Neural progenitor cell (in vitro differentiated cells): ENCODE measurements at regions not wholly inside any gene's neighbourhood (a gene's known extent, or its start where the extent isn't known, plus 50 kb on each side); places are given as distances from the start of the nearest gene placed in this dataset.

ENCODE experiments used
- DNase-seq: peaks from one replicate; pipeline ENCODE4 v3.0.0-alpha.2; 2016; ENCODE audit warnings: low spot score
- H2AFZ ChIP-seq: fragments of 200-600 bp; sonication (generic); replicated peaks from 2 replicates; pipeline ENCODE4 v1.6.1; 2016; ENCODE audit warnings: antibody characterized with exemption
- H3F3A ChIP-seq: fragments of 200-600 bp; sonication (generic); 2 replicates; pipeline ENCODE4 v1.6.1; 2016; ENCODE audit warnings: antibody characterized with exemption, low read depth
- H3K27ac ChIP-seq: fragments of 200-600 bp; sonication (generic); 2 replicates; pipeline ENCODE4 v1.5.1; 2016; ENCODE audit warnings: mild to moderate bottlenecking
- H3K27me3 ChIP-seq: fragments of 200-600 bp; sonication (generic); 2 replicates; pipeline ENCODE4 v1.6.1; 2016; ENCODE audit warnings: mild to moderate bottlenecking, moderate library complexity
- H3K36me3 ChIP-seq: fragments of 200-600 bp; sonication (generic); 2 replicates; pipeline ENCODE4 v1.5.1; 2016
- H3K4me1 ChIP-seq: fragments of 200-600 bp; sonication (generic); 2 replicates; pipeline ENCODE4 v1.6.1; 2016; ENCODE audit warnings: mixed run types
- H3K4me2 ChIP-seq: fragments of 200-600 bp; sonication (generic); 2 replicates; pipeline ENCODE4 v1.6.1; 2016
- H3K4me3 ChIP-seq: fragments of 200-600 bp; sonication (generic); 2 replicates; pipeline ENCODE4 v1.5.1; 2016
- H3K79me2 ChIP-seq: fragments of 200-600 bp; sonication (generic); 2 replicates; pipeline ENCODE4 v1.6.1; 2016; ENCODE audit warnings: low read depth
- H3K9ac ChIP-seq: fragments of 200-600 bp; sonication (generic); 2 replicates; pipeline ENCODE4 v1.6.1; 2016
- H3K9me3 ChIP-seq: fragments of 200-600 bp; sonication (generic); 2 replicates; pipeline ENCODE4 v1.5.1; 2016; ENCODE audit warnings: low read depth
- H4K20me1 ChIP-seq: fragments of 200-600 bp; sonication (generic); 2 replicates; pipeline ENCODE4 v1.6.1; 2016; ENCODE audit warnings: low read depth
- H3K27ac Mint-ChIP-seq: 3 replicates; pipeline ENCODE4 v1.8.0; 2021; ENCODE audit warnings: mixed read lengths
- H3K27me3 Mint-ChIP-seq: 2 replicates; pipeline ENCODE4 v1.8.0; 2022; ENCODE audit warnings: low read depth, mild to moderate bottlenecking, inconsistent platforms, moderate library complexity, mixed read lengths; ENCODE audit not compliant: insufficient read depth
- H3K36me3 Mint-ChIP-seq: 3 replicates; pipeline ENCODE4 v1.8.0; 2021; ENCODE audit warnings: mixed read lengths
- H3K4me1 Mint-ChIP-seq: 3 replicates; pipeline ENCODE4 v1.8.0; 2021; ENCODE audit warnings: mixed read lengths
- H3K4me3 Mint-ChIP-seq: 3 replicates; pipeline ENCODE4 v1.8.0; 2021; ENCODE audit warnings: mild to moderate bottlenecking, moderate library complexity, mixed read lengths
- H3K9me3 Mint-ChIP-seq: 3 replicates; pipeline ENCODE4 v1.8.0; 2020; ENCODE audit warnings: mixed read lengths
- EZH2 ChIP-seq: fragments of 200-600 bp; sonication (generic); IDR thresholded peaks from 2 replicates; pipeline ENCODE4 v1.6.1; 2017; ENCODE audit warnings: antibody characterized with exemption, mild to moderate bottlenecking, moderate library complexity
- EZH2phosphoT487 ChIP-seq: fragments of 200-600 bp; sonication (generic); IDR thresholded peaks from 2 replicates; pipeline ENCODE4 v1.6.1; 2017; ENCODE audit warnings: antibody characterized with exemption
- TF ChIP-seq, protein P1 (sequence below): fragments of 200-600 bp; sonication (generic); IDR thresholded peaks from 2 replicates; pipeline ENCODE4 v1.5.1; 2017; ENCODE audit warnings: antibody characterized with exemption, mild to moderate bottlenecking

DNA sequence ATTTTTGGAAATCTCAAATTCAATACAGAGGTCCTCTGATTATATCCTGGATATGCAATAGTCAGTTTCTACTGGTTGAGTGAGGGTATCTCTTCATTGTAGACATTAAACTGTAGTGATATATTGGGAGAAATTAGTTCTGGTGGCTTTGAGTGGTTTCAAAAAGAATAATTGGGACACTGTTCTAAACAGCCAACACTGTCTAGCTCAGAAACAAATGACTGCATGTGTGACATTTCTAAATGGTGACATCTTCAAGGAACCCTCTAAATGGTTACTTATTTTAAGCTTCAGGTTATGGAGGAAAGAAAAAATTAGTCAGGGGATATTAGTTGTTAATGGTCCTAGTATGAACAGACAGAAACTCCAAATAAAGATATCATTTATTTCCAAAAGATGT, 186.2 kb downstream of the LARP7 start:
- peaks cover 11% of the 10 kb centered on the region for H3F3A ChIP-seq
- H3K79me2 ChIP-seq = peaks cover 52% of the 10 kb centered on the region
- peaks cover 2% of the 10 kb centered on the region for H3K36me3 Mint-ChIP-seq
- no peak overlapping the region for H2AFZ ChIP-seq
- H3K9me3 ChIP-seq = no peaks in the 10 kb centered on the region
- no peak overlapping the region for H3K4me3 ChIP-seq
- H3K4me3 Mint-ChIP-seq = no peak overlapping the region
- TF ChIP-seq EZH2phosphoT487 = no peak
- TF ChIP-seq, protein P1, sequence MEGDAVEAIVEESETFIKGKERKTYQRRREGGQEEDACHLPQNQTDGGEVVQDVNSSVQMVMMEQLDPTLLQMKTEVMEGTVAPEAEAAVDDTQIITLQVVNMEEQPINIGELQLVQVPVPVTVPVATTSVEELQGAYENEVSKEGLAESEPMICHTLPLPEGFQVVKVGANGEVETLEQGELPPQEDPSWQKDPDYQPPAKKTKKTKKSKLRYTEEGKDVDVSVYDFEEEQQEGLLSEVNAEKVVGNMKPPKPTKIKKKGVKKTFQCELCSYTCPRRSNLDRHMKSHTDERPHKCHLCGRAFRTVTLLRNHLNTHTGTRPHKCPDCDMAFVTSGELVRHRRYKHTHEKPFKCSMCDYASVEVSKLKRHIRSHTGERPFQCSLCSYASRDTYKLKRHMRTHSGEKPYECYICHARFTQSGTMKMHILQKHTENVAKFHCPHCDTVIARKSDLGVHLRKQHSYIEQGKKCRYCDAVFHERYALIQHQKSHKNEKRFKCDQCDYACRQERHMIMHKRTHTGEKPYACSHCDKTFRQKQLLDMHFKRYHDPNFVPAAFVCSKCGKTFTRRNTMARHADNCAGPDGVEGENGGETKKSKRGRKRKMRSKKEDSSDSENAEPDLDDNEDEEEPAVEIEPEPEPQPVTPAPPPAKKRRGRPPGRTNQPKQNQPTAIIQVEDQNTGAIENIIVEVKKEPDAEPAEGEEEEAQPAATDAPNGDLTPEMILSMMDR = no peak
- no peak for TF ChIP-seq EZH2
- no peaks in the 10 kb centered on the region for H3K27me3 ChIP-seq
- peaks cover 14% of the 10 kb centered on the region for H3K4me1 ChIP-seq
- no peak overlapping the region for H3K27ac ChIP-seq
- no peak for DNase-seq
- no peaks in the 10 kb centered on the region for H3K36me3 ChIP-seq
- no peaks in the 10 kb centered on the region for H4K20me1 ChIP-seq
- H3K27me3 Mint-ChIP-seq = no peaks in the 10 kb centered on the region
- H3K4me2 ChIP-seq = no peak overlapping the region
- peaks cover 16% of the 10 kb centered on the region for H3K4me1 Mint-ChIP-seq
- H3K27ac Mint-ChIP-seq = no peak overlapping the region
- H3K9ac ChIP-seq = no peak overlapping the region
- peaks cover 3% of the 10 kb centered on the region for H3K9me3 Mint-ChIP-seq

DNA sequence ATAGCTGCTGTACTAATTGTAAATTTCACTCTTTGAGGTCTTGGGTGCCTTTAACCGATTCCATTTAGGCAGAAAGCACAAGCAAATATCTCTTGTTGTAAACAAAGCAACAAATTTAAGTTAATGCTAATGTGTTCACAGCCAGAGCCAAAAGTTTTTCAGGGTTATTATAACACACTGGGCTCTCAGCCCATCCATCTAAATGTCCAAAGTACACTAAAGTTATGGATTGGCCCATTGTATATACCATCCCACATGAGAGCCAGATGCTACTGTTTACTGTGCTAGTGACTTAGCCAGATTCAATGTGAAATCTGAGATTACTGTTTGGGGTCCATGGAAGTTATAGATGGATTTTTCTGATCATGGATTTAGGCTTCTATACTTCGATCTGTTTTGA, 186.7 kb downstream of the LARP7 start:
- no peak overlapping the region for H3K4me3 Mint-ChIP-seq
- DNase-seq = no peak
- peaks cover 3% of the 10 kb centered on the region for H3K9me3 Mint-ChIP-seq
- peaks cover 11% of the 10 kb centered on the region for H3K4me1 ChIP-seq
- no peaks in the 10 kb centered on the region for H4K20me1 ChIP-seq
- H3K4me3 ChIP-seq = no peak overlapping the region
- peaks cover 49% of the 10 kb centered on the region for H3K79me2 ChIP-seq
- peaks cover 6% of the 10 kb centered on the region for H3F3A ChIP-seq
- no peak for TF ChIP-seq EZH2
- no peak for TF ChIP-seq EZH2phosphoT487
- TF ChIP-seq, protein P1 = no peak
- peaks cover 12% of the 10 kb centered on the region for H3K4me1 Mint-ChIP-seq
- H3K4me2 ChIP-seq = no peak overlapping the region
- H3K9me3 ChIP-seq = no peaks in the 10 kb centered on the region
- H3K9ac ChIP-seq = no peak overlapping the region
- no peaks in the 10 kb centered on the region for H3K27me3 ChIP-seq
- no peak overlapping the region for H2AFZ ChIP-seq
- peaks cover 2% of the 10 kb centered on the region for H3K36me3 Mint-ChIP-seq
- no peaks in the 10 kb centered on the region for H3K36me3 ChIP-seq
- H3K27ac Mint-ChIP-seq = no peak overlapping the region
- no peaks in the 10 kb centered on the region for H3K27me3 Mint-ChIP-seq
- H3K27ac ChIP-seq = no peak overlapping the region

DNA sequence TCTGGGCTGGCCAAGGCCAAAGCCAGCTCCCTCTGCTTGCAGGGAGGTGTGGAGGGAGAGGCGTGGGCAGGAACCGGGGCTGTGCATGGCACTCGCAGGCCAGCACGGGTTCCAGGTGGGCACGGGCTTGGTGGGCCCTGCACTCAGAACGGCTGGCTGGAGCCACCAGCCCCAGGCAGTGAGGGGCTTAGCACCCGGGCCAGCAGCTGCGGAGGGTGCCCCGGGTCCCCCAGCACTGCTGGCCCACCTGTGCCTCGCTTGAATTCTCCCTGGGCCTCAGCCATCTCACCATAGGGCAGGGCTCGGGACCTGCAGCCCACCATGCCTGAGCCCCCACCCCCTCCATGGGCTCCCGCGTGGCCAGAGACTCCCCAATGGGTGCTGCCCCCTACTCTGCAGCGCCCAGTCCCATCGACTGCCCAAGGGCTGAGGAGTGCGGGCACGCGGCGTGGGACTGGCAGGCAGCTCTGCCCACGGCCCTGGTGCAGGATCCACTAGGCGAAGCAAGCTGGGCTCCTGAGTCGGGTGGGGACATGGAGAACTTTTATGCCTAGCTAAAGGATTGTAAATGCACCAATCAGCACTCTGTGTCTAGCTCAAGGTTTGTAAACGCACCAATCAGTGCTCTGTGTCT, 193.9 kb downstream of the LARP7 start:
- no peak overlapping the region for H3K4me3 ChIP-seq
- no peak overlapping the region for H3K27ac ChIP-seq
- peaks cover 6% of the 10 kb centered on the region for H3K36me3 ChIP-seq
- no peak overlapping the region for H3K9ac ChIP-seq
- TF ChIP-seq EZH2phosphoT487 (no peak), EZH2 (no peak)
- TF ChIP-seq, protein P1 = no peak
- H3K4me1 ChIP-seq = no peaks in the 10 kb centered on the region
- peaks cover 10% of the 10 kb centered on the region for H3K36me3 Mint-ChIP-seq
- peaks cover 3% of the 10 kb centered on the region for H3K27me3 Mint-ChIP-seq
- no peaks in the 10 kb centered on the region for H3F3A ChIP-seq
- no peak overlapping the region for H3K4me2 ChIP-seq
- H3K9me3 Mint-ChIP-seq = peaks cover 20% of the 10 kb centered on the region
- H3K79me2 ChIP-seq = peaks cover 5% of the 10 kb centered on the region
- H3K27ac Mint-ChIP-seq = no peak overlapping the region
- H3K27me3 ChIP-seq = no peaks in the 10 kb centered on the region
- H3K4me1 Mint-ChIP-seq = no peaks in the 10 kb centered on the region
- H2AFZ ChIP-seq = no peak overlapping the region
- H4K20me1 ChIP-seq = no peaks in the 10 kb centered on the region
- H3K4me3 Mint-ChIP-seq = no peak overlapping the region
- no peak for DNase-seq
- H3K9me3 ChIP-seq = peaks cover 7% of the 10 kb centered on the region
